ENCODE measurements at regions not wholly inside any gene's neighbourhood (a gene's known extent, or its start where the extent isn't known, plus 50 kb on each side); places are given as distances from the start of the nearest gene placed in this dataset.

DNA sequence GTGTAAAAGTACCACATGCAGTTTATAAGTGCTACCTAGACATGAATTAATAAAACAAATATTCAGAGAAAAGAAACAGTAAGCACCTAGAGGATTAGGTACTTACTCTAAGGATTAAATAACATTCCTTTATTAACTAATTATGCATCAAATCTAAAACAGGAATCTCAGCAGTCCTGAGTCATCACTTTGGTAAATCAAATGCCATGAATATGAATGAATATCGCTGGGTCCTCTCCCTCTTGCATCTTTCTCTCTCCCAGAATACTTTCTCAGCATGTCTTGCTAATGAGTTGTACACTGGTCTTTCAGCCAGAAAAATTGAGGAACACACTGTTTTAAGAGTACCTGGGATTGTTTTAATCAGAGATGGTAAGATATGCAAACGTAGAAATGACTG is 225.5 kb upstream of the NFE2L3 start:
- TF ChIP-seq, protein P1, sequence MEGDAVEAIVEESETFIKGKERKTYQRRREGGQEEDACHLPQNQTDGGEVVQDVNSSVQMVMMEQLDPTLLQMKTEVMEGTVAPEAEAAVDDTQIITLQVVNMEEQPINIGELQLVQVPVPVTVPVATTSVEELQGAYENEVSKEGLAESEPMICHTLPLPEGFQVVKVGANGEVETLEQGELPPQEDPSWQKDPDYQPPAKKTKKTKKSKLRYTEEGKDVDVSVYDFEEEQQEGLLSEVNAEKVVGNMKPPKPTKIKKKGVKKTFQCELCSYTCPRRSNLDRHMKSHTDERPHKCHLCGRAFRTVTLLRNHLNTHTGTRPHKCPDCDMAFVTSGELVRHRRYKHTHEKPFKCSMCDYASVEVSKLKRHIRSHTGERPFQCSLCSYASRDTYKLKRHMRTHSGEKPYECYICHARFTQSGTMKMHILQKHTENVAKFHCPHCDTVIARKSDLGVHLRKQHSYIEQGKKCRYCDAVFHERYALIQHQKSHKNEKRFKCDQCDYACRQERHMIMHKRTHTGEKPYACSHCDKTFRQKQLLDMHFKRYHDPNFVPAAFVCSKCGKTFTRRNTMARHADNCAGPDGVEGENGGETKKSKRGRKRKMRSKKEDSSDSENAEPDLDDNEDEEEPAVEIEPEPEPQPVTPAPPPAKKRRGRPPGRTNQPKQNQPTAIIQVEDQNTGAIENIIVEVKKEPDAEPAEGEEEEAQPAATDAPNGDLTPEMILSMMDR (IDR thresholded peaks at IDR 0.05), result no peak
- no peak for TF ChIP-seq POLR2A (IDR thresholded peaks at IDR 0.05)
